KBM-7 (cell line): ENCODE measurements at regions not wholly inside any gene's neighbourhood (a gene's known extent, or its start where the extent isn't known, plus 50 kb on each side); places are given as distances from the start of the nearest gene placed in this dataset.
"Not testable (repeated sequence)": the region's sequence is repeated elsewhere in the genome, so short reads cannot be mapped to it uniquely, and the experiment has no call there.

Experiments
- DNase-seq: peaks from one replicate; pipeline ENCODE4 v3.0.0-alpha.2; 2015
- in situ Hi-C: fragments of 300-500 bp; cut with MboI; formaldehyde crosslinking; loops from 2 replicates; pipeline ENCODE4 v1.14.3; 2020; ENCODE audit warnings: low sequenced_read_pairs, low pct_unique_long_range_greater_than_20kb, mixed read lengths

DNA sequence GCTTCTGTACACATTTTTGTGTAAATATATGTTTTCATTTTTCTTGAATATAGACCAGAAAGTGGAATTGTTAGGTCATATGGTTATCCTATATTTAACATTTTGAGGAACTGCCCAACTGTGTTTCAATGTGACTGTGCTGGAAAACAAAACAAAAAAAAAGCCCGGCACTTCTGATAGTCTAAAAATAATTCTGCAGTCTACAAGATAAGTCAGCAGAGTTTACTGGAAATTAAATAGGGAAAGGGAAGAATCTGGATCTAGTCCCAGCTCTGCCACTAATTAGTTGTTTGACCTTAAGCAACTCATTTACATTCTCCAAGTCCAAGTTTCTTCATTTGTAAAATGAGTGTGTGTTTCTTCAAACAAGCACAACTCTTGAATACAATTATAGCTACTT is 869.1 kb upstream of the B3GALT2 start:
- in situ Hi-C loops = no loop called here
- no peak for DNase-seq

DNA sequence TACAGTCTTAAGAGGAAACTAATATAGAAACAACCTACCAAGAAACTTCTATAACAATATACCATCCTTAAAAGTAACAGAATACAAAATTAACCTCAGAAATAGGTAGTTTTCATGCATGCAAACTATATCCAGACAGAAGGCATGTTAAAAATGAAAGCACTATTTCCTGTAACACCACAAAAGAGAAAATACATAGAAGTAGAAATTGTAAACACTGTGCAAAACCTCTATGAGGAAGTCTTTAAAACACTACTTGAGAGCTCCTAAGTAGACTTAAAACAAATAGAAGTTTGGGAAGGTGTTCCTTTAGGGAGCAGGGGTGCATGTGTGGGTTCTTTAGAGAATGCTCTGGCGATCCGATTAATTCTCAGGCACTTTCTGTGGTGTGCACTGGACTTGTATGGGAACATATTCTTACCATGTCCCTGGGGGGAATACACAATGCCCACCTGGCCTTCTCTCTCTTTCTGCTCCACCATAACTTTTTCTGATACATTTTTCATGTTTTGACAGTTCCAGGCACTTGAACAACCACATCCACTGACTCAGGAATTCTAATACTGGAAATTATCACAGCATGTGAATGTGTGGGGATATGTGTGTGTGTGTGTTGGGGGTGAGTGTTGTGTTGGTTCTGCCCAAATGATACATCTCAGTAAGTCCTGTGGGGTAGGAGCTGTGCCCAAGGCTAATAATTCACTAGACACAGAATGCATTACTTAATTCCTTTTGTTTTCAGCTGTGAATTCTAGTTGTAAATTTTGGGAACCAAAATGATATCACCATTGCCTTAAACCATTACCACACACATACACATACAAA is 866.3 kb upstream of the B3GALT2 start:
- DNase-seq = no peak
- in situ Hi-C loops = no loop called here

DNA sequence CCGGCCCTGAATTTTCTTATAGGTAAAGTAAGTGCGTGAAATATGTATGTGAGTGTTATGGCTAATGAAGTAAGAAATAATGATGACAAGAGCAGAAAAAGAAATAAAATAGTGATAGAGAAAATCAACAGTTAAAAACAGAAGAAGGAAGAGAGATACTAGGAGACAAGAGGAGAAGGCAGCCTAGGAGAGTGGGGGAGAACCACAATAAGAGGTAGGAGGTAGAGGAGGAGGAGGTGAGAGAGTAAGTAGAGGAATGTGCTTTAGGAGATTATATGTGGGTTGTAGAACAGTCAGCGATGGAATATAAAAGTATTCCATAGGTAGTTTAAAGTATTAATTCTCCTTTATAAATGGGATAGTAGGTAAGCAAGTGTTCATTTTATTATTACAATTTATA is 861.5 kb upstream of the B3GALT2 start:
- in situ Hi-C loops = no loop called here
- no peak for DNase-seq

DNA sequence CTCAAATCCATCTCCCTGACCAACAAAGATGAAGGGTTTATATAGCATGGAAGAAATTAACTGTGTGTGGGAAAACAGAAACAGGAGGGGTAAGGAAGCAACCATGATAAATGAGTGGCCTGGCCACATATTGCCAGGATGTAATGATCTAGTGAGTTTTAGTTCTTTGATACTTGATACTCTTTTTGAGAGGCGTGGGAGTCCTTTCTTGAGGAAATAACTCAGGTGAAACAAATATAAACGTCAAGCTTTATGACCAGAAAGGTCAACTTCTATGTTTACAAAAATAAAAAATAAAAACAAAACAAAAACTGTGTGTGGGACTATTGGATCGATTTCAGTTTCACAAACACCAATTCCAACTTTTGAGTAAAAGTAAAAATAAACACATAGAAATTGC is 860.8 kb upstream of the B3GALT2 start:
- DNase-seq = no peak
- in situ Hi-C loops = no loop called here

DNA sequence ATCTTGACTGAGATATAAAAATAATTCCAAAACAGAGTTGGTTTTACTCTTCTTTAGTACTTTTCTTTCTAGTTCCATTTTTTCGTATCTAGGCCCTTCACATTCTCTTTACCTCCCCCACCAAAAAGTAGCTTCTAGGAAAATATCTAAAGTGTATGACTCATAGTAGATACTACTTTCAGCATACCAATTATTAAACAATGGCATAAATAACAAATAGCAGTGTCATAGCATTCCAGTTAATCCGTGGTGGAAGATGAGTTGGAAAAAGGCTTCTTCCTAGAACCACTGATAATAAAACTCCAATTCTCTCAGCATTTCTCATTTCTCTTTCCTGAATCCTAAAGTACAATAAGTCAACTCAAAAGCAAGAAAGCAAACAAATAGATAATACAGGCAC is 859.0 kb upstream of the B3GALT2 start:
- no peak for DNase-seq
- in situ Hi-C loops = no loop called here

DNA sequence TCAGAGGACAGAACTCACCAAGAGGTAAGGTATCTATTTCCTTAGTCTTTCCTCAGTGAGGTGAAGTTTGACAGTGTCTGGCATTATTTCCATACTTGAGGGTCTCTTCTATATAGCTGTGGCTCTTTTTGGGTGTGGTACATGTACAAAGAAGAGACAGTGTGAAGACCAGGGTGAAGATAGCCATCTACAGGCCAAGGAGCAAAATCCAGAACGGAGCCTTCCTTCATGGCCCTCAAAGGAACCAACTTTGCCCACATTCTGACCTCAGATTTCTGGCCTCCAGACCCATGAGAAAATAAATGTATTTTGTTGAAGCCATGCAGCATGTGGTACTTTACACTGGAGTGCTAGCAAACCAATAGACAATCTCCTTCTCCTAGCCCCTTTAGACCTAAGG is 858.5 kb upstream of the B3GALT2 start:
- DNase-seq = no peak
- in situ Hi-C loops = no loop called here

DNA sequence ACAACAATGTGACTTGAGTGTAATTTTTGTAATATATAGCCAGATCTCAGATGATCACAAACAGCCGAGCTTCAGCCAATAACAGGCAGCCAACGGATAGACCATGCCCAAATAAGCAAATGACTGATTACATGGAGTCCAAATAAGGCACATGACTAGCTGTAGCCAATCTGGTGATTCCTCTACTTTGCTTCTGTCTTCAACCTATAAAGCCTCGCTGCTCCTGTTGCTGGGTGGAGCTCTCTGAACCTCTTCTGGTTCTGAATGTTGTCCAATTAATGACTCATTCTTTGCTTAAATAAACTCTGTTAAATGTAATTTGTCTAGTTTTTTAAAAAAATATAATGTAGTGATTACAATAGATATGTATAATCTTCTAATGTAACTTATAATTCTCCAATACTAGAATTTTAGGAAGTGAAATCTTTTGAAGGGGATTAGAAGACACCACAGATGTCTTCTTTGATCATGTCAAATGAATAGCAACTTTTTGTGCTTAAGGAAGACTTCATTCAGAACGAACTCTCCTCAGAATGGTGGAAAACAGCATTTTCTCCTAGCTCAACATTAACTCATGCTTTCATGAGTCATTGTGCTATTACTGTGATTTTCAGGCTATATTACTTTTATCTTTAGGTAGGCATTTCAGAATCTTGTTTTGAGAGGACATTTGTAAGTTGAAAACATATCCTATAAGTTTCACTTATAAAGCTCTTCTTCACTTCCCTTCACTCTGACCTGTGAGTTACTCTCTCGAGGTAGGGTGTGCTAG is 857.8 kb upstream of the B3GALT2 start:
- in situ Hi-C loops = no loop called here
- DNase-seq = no peak

DNA sequence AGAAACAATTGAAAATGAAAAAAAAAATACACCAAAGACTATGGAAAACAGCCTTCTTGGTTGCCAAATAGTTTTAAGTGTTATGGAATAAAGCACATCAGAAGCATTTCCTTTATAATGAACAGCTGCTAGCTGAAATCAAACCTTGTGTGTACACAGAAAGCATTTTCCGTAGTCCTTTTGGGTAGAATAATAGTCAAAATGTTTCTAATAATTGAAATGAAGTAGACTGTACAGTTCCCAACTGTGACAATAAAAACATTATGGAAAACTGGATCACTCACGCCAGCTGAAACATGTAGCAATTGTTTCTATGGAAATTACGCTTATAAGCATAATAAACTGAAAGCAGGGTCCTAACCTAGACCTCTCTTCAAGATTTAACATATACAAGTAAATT is 856.3 kb upstream of the B3GALT2 start:
- in situ Hi-C loops = no loop called here
- DNase-seq = no peak

DNA sequence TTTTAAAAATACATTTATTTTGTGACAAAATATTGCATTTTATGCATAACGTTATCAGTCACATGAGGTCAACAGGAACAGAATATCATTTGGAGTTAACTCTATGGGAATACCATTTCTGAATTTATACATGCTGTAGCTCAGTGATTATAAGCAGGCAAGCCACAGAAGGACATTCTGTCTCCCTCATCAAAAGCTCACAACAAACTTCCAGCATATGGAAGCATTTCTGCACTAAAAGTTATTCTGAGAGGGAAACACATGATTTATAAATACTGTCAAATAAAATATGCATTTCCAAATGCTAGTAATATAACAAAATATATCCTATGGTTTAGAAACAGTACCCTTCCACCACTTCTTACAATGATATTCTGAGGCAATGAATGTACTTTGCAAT is 854.1 kb upstream of the B3GALT2 start:
- in situ Hi-C loops = no loop called here
- no peak for DNase-seq

DNA sequence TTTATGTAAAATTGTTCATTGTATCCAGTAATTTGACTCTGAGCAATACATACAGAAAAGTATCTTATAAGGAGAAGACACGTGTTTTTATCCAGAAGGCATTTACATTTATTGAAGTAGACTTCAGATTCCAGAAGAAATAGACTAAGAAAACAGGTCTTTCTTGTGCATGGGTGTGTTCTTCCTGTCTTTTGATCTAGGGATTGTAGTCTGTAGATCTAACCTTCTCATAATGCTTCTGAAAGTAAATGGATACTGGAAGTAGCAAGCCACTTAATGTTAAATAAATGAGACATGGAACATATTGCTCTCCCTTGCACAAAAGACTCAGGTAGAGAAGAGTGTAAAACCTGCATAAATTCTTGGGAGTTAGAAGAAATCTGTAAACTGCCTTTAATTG is 853.2 kb upstream of the B3GALT2 start:
- no peak for DNase-seq
- in situ Hi-C loops = no loop called here

DNA sequence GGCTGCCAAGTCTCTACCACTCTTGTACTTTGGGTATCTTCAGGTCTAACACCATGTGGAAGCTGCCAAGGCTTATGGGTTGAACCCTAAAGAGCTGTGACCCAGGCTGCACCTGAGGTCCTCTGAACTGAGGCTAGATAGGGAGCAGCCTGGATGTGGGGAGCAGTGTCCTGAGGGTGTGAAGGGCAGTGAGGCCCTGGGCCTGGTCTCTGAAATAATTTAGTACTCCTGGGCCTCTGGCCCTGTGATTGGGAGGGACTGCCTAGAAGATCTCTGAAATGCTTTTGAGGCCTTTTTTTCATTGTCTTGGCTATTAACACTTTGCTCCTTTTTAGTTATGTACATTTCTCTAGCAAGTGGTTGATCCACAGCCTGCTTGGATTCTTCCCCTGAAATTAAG is 847.2 kb upstream of the B3GALT2 start:
- in situ Hi-C loops = no loop called here
- no peak for DNase-seq

DNA sequence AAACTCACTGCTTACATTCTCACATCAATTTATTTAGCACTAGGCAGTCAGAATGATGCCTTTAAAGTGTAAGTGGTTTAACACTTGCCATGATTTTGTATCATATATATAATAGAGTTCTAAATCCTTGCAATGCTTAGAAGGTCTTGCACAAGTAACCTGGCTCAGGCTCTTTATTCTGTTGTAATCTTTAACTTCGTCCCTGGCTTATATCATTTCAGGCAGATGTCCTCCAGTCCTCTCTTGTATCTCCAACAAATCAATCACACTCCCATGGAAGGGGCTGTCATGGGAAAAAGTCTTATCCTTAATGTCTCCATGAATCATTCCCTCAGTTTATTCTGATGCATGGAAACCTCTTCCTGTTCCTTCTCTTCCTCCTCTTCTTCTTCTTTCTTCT is 841.6 kb upstream of the B3GALT2 start:
- DNase-seq = no peak
- in situ Hi-C loops = no loop called here

DNA sequence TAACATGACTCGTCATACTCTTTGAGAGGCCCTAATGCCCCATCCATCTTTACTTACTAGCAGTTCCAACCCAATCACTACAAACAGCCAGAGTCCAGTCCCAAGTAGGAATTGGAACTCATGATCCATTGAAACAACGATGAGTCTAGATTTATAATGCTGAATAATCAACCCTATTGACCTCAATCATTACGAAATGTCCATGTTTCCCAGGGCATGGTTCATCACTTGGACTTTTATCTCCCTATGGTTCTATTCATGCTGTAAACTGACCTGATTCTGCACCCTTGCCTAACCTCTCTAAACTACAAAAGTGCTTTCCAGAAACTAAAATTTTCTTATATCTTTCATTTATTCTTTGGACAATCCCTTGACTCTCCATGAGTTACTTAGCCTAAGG is 840.0 kb upstream of the B3GALT2 start:
- in situ Hi-C loops = no loop called here
- no peak for DNase-seq

DNA sequence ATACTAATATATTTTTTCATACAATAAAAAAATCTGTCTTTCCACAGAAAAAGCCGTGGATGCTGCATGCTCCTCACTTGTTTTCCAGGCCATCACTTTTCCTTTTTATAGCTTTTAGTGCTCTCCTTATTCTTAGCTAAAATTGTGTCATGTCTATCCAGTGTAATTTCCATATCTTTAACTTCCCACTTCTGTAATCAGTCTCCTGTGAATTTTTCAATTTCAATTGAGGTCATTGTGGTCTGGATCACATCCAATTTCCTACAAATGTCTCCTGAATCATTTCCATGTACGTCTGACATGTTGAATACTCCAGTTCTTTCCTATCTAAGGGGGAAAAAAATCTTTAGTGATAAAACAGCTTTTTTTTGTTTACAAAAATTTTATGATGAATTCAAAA is 838.2 kb upstream of the B3GALT2 start:
- peak; percentile 71 for DNase-seq
- in situ Hi-C loops = no loop called here

DNA sequence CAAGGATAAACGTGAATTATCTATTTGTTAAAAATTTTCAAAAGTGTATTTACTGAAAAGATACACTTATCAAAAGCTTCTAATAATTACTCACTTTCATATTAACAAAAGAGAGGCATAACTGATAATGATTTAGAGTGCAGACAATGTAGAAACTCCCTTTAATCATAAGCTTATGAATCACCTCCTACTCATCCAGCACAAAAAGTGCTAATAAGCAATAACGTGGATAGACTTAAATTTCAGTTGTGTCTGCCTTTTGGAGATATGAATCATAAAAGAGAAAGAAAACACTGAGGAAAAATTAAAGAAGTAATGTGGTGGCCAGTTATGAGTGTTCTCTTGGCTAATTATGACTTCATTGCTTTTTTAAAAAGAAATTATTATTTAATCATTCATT is 827.6 kb upstream of the B3GALT2 start:
- DNase-seq = no peak
- in situ Hi-C loops = no loop called here

DNA sequence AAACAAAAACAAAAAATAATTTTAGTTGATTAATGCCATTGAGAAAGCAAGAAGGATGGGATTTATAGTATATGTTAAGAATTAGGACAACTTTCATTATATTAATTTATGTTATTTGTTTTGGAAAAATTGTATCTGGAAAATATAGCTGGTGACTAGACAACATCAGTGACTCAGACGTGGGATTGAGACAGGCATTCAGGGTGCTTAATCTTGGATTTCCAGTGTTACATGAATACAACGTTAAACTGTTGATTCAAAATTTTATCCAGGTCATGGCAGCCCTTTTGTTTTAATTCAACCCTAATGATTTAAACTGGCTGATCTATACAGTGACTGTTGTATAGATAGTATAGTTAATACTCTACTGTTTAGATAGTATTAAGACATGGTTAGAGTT is 827.1 kb upstream of the B3GALT2 start:
- no peak for DNase-seq
- in situ Hi-C loops = no loop called here

DNA sequence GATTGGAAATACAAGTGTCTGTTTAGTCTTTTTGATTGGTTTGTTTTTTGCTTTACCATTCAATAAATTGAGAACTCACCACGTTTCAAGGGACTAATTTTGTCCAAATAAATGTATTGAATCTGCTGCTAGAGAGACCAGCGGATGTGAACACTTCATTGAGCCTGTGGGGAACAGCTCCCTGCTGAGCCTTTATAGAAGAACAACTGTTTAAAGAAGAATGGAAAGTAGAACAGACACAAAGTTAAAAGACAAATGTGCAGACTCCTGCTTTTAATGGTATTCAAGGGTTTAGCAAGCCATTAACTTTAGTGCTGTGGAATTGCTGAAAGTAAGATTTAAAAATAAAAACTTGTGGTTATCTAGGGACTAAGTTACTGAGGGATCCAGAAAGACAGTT is 817.7 kb upstream of the B3GALT2 start:
- no peak for DNase-seq
- in situ Hi-C loops = no loop called here

DNA sequence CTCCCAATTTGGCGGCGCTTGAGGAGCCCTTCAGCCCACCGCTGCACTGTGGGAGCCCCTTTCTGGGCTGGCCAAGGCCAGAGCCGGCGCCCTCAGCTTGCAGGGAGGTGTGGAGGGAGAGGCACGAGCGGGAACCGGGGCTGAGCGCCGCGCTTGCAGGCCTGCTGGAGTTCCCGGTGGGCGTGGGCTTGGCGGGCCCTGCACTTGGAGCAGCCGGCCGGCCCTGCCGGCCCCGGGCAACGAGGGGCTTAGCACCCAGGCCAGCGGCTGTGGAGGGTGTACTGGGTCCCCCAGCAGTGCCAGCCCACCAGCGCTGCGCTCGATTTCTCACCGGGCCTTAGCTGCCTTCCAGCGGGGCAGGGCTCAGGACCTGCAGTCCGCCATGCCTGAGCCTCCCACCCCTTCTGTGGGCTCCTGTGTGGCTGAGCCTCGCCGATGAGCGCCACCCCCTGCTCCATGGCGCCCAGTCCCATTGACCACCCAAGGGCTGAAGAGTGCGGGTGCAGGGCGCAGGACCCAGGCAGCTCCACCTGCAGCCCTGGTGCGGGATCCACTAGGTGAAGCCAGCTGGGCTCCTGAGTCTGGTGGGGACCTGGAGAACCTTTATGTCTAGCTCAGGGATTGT is 815.4 kb upstream of the B3GALT2 start:
- in situ Hi-C loops, DNase-seq: not testable (repeated sequence)

DNA sequence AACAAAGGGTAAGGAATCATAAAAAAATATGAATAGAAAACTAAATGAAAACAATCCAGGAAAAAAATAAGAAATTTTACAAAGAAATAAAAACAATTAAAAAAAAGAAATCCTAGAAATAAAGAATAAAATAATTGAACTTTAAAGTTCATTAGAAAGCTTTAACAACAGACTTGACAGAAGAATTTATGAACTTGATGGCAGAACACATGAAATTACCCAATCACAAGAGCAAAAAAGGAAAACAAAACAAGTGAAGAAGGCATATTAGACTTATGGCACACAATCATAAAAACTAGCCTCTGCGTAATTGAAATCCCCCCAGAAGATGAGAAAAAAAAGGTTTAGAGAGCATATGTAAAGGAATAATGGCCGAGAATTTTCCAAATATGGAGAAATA is 802.5 kb upstream of the B3GALT2 start:
- DNase-seq = no peak
- in situ Hi-C loops = no loop called here

DNA sequence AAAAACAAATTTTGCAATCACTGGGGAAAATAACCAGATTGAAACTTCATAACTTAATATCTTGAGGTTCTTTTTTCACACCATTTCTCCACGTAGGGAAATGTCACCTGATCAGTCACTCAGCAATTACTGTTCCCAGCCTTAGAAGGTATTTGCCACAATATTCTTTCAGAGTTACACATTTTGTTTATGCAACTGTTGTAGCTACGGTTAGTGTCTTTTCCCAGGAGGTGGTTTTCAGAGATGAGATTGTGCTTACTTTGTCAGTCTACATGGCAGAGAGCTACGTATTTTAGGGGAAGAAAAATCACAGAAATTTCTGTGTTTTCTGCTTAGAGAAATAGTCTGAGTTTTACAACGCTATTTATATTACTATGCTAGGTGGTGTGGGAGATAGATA is 792.8 kb upstream of the B3GALT2 start:
- DNase-seq = no peak
- in situ Hi-C loops = no loop called here
